Left ventricle myocardium inferior (tissue), 1 donor: ENCODE measurements at regions not wholly inside any gene's neighbourhood (a gene's known extent, or its start where the extent isn't known, plus 50 kb on each side); places are given as distances from the start of the nearest gene placed in this dataset.

Source experiments
- DNase-seq: peaks from one replicate; pipeline ENCODE4 v3.0.0-alpha.2; 2020
- H3K27ac ChIP-seq: fragments of 200-600 bp; replicated peaks from 2 replicates; pipeline ENCODE4 v1.8.0; 2021
- H3K27me3 ChIP-seq: fragments of 200-600 bp; 2 replicates; pipeline ENCODE4 v1.8.0; 2021; ENCODE audit warnings: low read depth
- H3K36me3 ChIP-seq: fragments of 200-600 bp; 2 replicates; pipeline ENCODE4 v1.8.0; 2021
- H3K4me1 ChIP-seq: fragments of 200-600 bp; 2 replicates; pipeline ENCODE4 v1.8.0; 2021
- H3K4me3 ChIP-seq: fragments of 200-600 bp; 2 replicates; pipeline ENCODE4 v1.8.0; 2021; ENCODE audit warnings: mild to moderate bottlenecking, moderate library complexity
- H3K9me3 ChIP-seq: fragments of 200-600 bp; replicated peaks from 2 replicates; pipeline ENCODE4 v1.8.0; 2021
- intact Hi-C: fragments of 100-400 bp; cut with micrococcal nuclease; formaldehyde crosslinking; loops from one replicate; pipeline ENCODE4 v1.11.0; 2022
- TF ChIP-seq, protein P1 (sequence below): fragments of 200-600 bp; IDR thresholded peaks from 2 replicates; pipeline ENCODE4 v1.8.0; 2021; ENCODE audit warnings: antibody characterized with exemption, mild to moderate bottlenecking, borderline replicate concordance
- donor health status: DM: no; HTN: yes; CAD: no; lungs with severe emphysema.

DNA sequence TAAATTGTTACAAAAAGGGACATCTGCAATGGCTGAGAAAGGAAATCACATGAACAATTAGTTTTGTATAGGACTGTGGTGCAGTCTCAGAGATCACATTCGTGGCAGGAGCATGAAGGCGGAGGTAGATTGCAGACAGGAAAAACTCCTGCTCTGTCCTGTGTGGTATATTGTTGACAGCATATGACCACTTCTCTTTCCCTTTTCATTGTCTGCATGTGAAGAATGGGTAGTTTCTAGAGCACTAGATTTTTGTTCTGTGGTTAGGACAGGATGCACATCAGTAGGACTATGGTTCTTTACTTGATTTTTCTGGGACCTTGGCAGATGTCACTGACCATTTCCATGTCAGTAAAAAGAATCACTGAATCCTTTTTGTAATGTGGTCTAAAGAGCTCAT is 625.9 kb upstream of the PKN2 start:
- peaks cover 4% of the 10 kb centered on the region for H3K4me1 ChIP-seq
- intact Hi-C loops: no loop called here
- DNase-seq: no peak
- H3K27ac ChIP-seq: no peak overlapping the region
- no peaks in the 10 kb centered on the region for H3K27me3 ChIP-seq
- TF ChIP-seq, protein P1, sequence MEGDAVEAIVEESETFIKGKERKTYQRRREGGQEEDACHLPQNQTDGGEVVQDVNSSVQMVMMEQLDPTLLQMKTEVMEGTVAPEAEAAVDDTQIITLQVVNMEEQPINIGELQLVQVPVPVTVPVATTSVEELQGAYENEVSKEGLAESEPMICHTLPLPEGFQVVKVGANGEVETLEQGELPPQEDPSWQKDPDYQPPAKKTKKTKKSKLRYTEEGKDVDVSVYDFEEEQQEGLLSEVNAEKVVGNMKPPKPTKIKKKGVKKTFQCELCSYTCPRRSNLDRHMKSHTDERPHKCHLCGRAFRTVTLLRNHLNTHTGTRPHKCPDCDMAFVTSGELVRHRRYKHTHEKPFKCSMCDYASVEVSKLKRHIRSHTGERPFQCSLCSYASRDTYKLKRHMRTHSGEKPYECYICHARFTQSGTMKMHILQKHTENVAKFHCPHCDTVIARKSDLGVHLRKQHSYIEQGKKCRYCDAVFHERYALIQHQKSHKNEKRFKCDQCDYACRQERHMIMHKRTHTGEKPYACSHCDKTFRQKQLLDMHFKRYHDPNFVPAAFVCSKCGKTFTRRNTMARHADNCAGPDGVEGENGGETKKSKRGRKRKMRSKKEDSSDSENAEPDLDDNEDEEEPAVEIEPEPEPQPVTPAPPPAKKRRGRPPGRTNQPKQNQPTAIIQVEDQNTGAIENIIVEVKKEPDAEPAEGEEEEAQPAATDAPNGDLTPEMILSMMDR: no peak
- H3K9me3 ChIP-seq: no peaks in the 10 kb centered on the region
- no peaks in the 10 kb centered on the region for H3K36me3 ChIP-seq
- H3K4me3 ChIP-seq: no peak overlapping the region

DNA sequence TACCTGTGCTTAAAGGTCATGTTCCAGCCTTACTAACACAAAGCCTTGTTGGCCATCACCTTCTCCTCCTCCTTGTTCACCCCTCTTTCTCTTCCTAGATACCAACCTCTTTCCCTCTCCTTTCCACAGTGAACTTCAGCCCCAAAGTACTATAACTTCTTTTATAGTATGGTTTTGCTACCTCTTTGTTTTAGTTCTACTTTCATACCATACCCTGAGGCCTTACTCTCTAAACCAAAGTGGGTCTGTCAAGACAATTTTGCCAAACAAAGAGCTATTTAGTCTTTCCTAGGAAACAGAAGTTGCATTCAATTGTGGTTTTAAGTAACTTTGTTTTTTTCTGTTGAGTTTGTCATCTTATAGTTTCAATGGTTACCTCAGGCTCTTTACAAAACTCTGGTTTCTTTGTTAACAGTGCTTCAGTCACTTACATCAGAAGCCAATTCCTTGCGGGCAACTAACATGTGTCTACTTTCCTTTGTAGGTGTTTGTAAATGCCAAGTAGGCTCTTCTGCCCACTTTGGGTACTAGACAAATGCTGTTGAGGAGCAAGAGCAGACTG is 623.9 kb upstream of the PKN2 start:
- TF ChIP-seq, protein P1: no peak
- Histone ChIP-seq H3K4me1 (peaks cover 4% of the 10 kb centered on the region), H3K4me3 (no peak overlapping the region), H3K36me3 (no peaks in the 10 kb centered on the region), H3K27me3 (no peaks in the 10 kb centered on the region), H3K27ac (no peak overlapping the region), H3K9me3 (no peaks in the 10 kb centered on the region)
- intact Hi-C loops: no loop called here
- no peak for DNase-seq

DNA sequence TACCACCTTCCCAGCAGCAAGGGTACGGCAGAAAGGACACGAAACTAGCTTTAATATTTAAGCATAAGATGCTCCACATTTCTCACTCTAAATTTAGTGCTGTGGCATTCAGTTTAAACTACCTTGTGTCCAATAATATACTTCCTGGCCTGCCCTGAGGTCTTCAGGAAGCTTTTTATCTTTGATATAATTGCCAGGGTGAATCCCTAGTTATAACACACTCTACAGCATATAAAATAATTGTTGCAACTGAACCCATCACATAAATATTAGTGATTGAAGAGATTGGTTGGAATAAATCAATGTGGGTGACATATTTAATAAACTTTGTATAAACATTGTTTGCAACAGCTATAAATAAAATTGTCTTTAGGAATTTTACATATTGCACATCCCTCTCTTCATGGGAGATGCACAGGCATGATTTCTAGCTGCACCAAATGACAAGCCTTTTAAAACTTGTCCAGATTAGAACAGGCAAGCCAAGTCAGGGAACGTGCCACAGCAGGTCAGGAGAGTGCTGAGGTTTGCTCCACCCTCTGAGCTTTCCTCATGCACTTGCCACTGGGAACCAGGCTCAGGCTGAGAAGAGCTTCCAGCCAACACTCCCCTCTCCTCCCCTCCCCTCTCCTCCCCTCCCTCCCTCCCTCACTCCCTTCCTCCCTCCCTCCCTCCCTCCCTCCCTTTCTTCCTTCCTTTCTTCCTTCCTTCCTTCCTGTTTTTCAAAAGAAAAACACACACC is 623.2 kb upstream of the PKN2 start:
- DNase-seq: no peak
- Histone ChIP-seq H3K4me1 (peaks cover 4% of the 10 kb centered on the region), H3K27ac (no peak overlapping the region), H3K9me3 (no peaks in the 10 kb centered on the region), H3K4me3 (no peak overlapping the region), H3K27me3 (no peaks in the 10 kb centered on the region), H3K36me3 (no peaks in the 10 kb centered on the region)
- TF ChIP-seq, protein P1: no peak
- intact Hi-C loops: no loop called here

DNA sequence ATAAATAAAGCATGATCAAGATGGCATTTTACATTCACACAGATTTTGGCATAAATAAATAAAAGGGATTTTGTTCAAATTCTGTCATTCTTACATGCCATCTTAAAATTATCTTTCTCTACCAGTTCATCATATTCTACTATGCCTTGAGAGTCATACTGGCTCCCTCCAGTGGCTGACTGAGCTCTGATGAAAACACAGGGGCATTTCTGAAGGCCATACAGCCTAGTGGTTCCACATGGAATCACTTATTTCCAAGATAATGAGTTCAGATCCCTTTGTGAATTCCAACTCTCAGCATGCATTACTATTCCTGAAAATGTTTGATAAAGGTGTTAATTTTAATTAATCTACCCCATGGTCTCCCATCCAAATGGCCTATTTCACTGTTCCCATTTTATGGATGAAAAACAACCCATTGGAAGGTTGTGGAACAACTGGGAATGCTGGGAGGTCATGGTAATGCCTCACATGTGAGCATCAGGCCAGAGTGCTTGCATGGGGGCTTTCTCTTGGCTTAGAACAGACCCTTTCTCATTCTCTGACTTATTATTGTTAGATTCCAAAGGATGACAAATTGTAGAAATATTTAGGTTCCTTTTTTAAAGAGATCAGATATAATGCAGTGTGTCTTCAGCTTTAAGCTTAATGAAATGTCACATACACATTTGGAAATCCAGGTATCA is 622.4 kb upstream of the PKN2 start:
- intact Hi-C loops: no loop called here
- no peaks in the 10 kb centered on the region for H3K27me3 ChIP-seq
- no peak for DNase-seq
- TF ChIP-seq, protein P1: peak; percentile 83
- no peak overlapping the region for H3K27ac ChIP-seq
- peaks cover 4% of the 10 kb centered on the region for H3K4me1 ChIP-seq
- no peaks in the 10 kb centered on the region for H3K9me3 ChIP-seq
- H3K4me3 ChIP-seq: no peak overlapping the region
- no peaks in the 10 kb centered on the region for H3K36me3 ChIP-seq

DNA sequence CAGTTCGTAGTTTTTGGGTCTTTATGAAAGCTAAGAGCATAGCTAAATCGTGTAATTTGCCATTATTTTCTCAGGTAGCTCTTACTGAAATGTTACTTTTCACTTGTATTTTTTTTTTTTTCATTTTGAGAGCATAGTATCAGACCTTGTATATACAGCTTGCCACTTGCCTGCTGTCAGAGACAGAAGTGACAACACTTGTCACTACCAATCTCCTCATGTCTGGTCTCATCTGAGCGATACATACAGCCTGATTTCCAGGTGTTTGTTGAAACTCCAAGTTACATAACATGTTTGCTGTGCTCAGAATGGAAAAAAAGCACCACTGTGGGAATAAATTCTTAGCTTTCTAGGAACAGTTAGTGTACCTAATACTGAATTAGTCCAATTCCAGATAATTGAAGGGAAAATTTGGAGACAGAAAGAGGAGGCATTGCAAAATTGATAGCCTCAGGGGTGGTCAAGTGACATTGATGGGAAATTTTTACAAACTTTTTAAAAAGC is 621.4 kb upstream of the PKN2 start:
- H3K27me3 ChIP-seq: no peaks in the 10 kb centered on the region
- intact Hi-C loops: no loop called here
- no peak overlapping the region for H3K4me3 ChIP-seq
- H3K36me3 ChIP-seq: no peaks in the 10 kb centered on the region
- no peak overlapping the region for H3K27ac ChIP-seq
- DNase-seq: no peak
- TF ChIP-seq, protein P1: no peak
- H3K4me1 ChIP-seq: peaks cover 4% of the 10 kb centered on the region
- no peaks in the 10 kb centered on the region for H3K9me3 ChIP-seq
